Erythroblast (primary cell): ENCODE measurements at regions not wholly inside any gene's neighbourhood (a gene's known extent, or its start where the extent isn't known, plus 50 kb on each side); places are given as distances from the start of the nearest gene placed in this dataset.

Experiments
- GATA1 ChIP-seq: IDR thresholded peaks from 2 replicates; pipeline ENCODE4 v1.6.1; 2011; ENCODE audit warnings: low read depth, mild to moderate bottlenecking, control low read depth, low read length, moderate library complexity
- POLR2A ChIP-seq: IDR thresholded peaks from 2 replicates; pipeline ENCODE4 v1.6.1; 2011; ENCODE audit warnings: mild to moderate bottlenecking, low read length

GRCh38 chr10:90204956-90205314 is 503.5 kb downstream of the KIF20B start:
- TF ChIP-seq POLR2A (no peak), GATA1 (no peak)
